Suprapubic skin (tissue), 3 donors: ENCODE measurements at regions not wholly inside any gene's neighbourhood (a gene's known extent, or its start where the extent isn't known, plus 50 kb on each side); places are given as distances from the start of the nearest gene placed in this dataset.

Experiments
- POLR2A ChIP-seq, 2 donors: fragments of 450-650 bp; IDR thresholded peaks; one replicate each; pipeline ENCODE4 v1.6.1; 2017; ENCODE audit warnings: antibody characterized with exemption in 2 of 2, mild to moderate bottlenecking in 2 of 2, moderate library complexity in 2 of 2
- TF ChIP-seq, protein P1 (sequence below), 2 donors: fragments of 200-600 bp in 1 of 2; fragments of 450-650 bp in 1 of 2; sonication (generic) in 1 of 2; IDR thresholded peaks; one replicate each; pipeline ENCODE4 v1.5.1; 2016 to 2019; ENCODE audit warnings: antibody characterized with exemption in 2 of 2, mild to moderate bottlenecking in 1 of 2, moderate library complexity in 1 of 2

DNA sequence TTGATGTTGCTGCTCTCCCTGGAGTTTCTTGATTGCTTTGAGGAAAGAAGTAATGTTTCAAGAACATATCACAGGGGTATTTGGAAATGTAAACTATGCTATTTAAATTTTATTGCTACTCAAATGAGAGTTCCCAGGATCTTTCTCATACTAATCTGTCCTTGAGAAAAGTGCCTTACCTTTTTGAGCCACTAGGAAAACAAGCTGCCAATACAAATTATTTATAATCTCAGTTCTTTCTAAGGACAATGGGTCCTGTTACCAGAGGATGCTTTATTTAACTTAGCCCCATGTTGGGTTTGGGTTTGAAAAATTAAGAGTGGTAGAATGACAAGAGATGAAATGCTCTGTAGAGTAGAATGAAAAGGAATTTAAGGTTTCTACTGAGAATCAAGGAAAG lies 258.2 kb upstream of the PRKD1 start:
- TF ChIP-seq, protein P1, sequence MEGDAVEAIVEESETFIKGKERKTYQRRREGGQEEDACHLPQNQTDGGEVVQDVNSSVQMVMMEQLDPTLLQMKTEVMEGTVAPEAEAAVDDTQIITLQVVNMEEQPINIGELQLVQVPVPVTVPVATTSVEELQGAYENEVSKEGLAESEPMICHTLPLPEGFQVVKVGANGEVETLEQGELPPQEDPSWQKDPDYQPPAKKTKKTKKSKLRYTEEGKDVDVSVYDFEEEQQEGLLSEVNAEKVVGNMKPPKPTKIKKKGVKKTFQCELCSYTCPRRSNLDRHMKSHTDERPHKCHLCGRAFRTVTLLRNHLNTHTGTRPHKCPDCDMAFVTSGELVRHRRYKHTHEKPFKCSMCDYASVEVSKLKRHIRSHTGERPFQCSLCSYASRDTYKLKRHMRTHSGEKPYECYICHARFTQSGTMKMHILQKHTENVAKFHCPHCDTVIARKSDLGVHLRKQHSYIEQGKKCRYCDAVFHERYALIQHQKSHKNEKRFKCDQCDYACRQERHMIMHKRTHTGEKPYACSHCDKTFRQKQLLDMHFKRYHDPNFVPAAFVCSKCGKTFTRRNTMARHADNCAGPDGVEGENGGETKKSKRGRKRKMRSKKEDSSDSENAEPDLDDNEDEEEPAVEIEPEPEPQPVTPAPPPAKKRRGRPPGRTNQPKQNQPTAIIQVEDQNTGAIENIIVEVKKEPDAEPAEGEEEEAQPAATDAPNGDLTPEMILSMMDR (IDR thresholded peaks at IDR 0.05) = no peak
- TF ChIP-seq POLR2A (IDR thresholded peaks at IDR 0.05) = no peak
